ENCODE measurements at regions not wholly inside any gene's neighbourhood (a gene's known extent, or its start where the extent isn't known, plus 50 kb on each side); places are given as distances from the start of the nearest gene placed in this dataset.

DNA sequence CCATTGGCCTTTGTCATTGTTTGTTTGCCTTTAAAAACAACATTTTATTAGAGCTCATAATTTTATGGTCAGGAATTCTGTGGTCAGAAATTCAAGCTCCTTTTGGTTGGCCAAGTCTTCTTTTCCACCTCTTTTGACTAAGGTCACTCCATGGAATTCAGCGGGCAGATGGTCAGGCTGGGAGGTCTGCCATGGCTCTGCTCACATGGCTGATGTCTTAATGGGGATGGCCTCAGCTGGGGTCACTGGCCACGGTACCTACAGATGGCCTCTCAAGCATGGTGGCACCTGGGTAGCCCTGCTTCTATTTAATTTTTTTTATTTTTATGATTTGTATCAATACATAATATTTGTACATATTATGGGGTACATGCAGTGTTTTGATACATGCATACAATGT is 360.8 kb upstream of the MCTP2 start:
- Histone ChIP-seq H3K27me3 (ENCODE audit: insufficient read depth, low read length, poor library complexity, severe bottlenecking) (no peaks in the 10 kb centered on the region), H3K4me2 (ENCODE audit: low read depth, low read length, poor library complexity, severe bottlenecking) (no peak overlapping the region), H3K4me1 (ENCODE audit: insufficient read depth, low read length, poor library complexity, severe bottlenecking) (no peaks in the 10 kb centered on the region), H3K36me3 (ENCODE audit: insufficient read depth, low read length) (no peaks in the 10 kb centered on the region), H3F3A (ENCODE audit: low read depth) (no peaks in the 10 kb centered on the region), H2AFZ (ENCODE audit: low read length) (no peak overlapping the region), H3K79me2 (ENCODE audit: insufficient read depth, low read length) (no peaks in the 10 kb centered on the region), H3K9me2 (replicated peaks; ENCODE audit: low read depth, low read length) (no peaks in the 10 kb centered on the region), H3K9me3 (ENCODE audit: insufficient read depth, low read depth, low read length) (no peaks in the 10 kb centered on the region), H4K20me1 (ENCODE audit: insufficient read depth, low read length, poor library complexity, severe bottlenecking) (no peaks in the 10 kb centered on the region), H3K9ac (ENCODE audit: low read depth, low read length, poor library complexity, severe bottlenecking) (no peak overlapping the region), H3K4me3 (ENCODE audit: low read length, poor library complexity, severe bottlenecking) (no peak overlapping the region)
- TF ChIP-seq, protein P1, sequence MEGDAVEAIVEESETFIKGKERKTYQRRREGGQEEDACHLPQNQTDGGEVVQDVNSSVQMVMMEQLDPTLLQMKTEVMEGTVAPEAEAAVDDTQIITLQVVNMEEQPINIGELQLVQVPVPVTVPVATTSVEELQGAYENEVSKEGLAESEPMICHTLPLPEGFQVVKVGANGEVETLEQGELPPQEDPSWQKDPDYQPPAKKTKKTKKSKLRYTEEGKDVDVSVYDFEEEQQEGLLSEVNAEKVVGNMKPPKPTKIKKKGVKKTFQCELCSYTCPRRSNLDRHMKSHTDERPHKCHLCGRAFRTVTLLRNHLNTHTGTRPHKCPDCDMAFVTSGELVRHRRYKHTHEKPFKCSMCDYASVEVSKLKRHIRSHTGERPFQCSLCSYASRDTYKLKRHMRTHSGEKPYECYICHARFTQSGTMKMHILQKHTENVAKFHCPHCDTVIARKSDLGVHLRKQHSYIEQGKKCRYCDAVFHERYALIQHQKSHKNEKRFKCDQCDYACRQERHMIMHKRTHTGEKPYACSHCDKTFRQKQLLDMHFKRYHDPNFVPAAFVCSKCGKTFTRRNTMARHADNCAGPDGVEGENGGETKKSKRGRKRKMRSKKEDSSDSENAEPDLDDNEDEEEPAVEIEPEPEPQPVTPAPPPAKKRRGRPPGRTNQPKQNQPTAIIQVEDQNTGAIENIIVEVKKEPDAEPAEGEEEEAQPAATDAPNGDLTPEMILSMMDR (conservative IDR thresholded peaks at IDR 0.05; ENCODE audit: low read length), result no peak
- TF ChIP-seq EZH2phosphoT487 (IDR thresholded peaks at IDR 0.05; ENCODE audit: borderline replicate concordance), result no peak

DNA sequence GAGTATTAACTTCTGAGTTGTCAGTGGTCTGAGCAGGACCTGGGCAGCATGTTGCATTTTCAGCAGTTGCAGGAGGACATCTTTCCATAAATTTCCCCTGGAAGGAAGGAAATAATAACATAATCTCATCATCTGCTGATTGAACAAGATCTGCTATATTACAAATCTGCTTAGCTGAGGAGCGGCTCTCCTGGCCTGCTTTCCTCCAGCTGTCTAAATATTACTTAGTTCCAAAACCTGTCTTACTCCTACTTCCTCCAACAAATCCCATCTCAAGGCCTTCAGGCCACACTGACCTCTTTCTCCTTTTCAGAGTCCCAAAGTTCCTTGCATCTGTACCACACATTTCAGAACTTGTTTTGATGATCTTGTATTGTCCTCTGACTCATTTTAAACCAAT is 364.4 kb upstream of the MCTP2 start:
- Histone ChIP-seq H3K4me1 (ENCODE audit: insufficient read depth, low read length, poor library complexity, severe bottlenecking) (peaks cover 8% of the 10 kb centered on the region), H3K9me3 (ENCODE audit: insufficient read depth, low read depth, low read length) (no peaks in the 10 kb centered on the region), H3K9ac (ENCODE audit: low read depth, low read length, poor library complexity, severe bottlenecking) (no peak overlapping the region), H3F3A (ENCODE audit: low read depth) (no peaks in the 10 kb centered on the region), H3K36me3 (ENCODE audit: insufficient read depth, low read length) (no peaks in the 10 kb centered on the region), H2AFZ (ENCODE audit: low read length) (no peak overlapping the region), H4K20me1 (ENCODE audit: insufficient read depth, low read length, poor library complexity, severe bottlenecking) (no peaks in the 10 kb centered on the region), H3K9me2 (replicated peaks; ENCODE audit: low read depth, low read length) (no peaks in the 10 kb centered on the region), H3K4me2 (ENCODE audit: low read depth, low read length, poor library complexity, severe bottlenecking) (no peak overlapping the region), H3K27me3 (ENCODE audit: insufficient read depth, low read length, poor library complexity, severe bottlenecking) (no peaks in the 10 kb centered on the region), H3K4me3 (ENCODE audit: low read length, poor library complexity, severe bottlenecking) (no peak overlapping the region), H3K79me2 (ENCODE audit: insufficient read depth, low read length) (no peaks in the 10 kb centered on the region)
- TF ChIP-seq, protein P1 (conservative IDR thresholded peaks at IDR 0.05; ENCODE audit: low read length), result no peak
- no peak for TF ChIP-seq EZH2phosphoT487 (IDR thresholded peaks at IDR 0.05; ENCODE audit: borderline replicate concordance)

GRCh38 chr15:93866476-93866875 is 364.9 kb upstream of the MCTP2 start:
- Histone ChIP-seq H3K27me3 (ENCODE audit: insufficient read depth, low read length, poor library complexity, severe bottlenecking) (no peaks in the 10 kb centered on the region), H3F3A (ENCODE audit: low read depth) (no peaks in the 10 kb centered on the region), H3K4me1 (ENCODE audit: insufficient read depth, low read length, poor library complexity, severe bottlenecking) (peaks cover 13% of the 10 kb centered on the region), H3K9me2 (replicated peaks; ENCODE audit: low read depth, low read length) (no peaks in the 10 kb centered on the region), H3K9ac (ENCODE audit: low read depth, low read length, poor library complexity, severe bottlenecking) (no peak overlapping the region), H3K4me3 (ENCODE audit: low read length, poor library complexity, severe bottlenecking) (no peak overlapping the region), H3K4me2 (ENCODE audit: low read depth, low read length, poor library complexity, severe bottlenecking) (no peak overlapping the region), H4K20me1 (ENCODE audit: insufficient read depth, low read length, poor library complexity, severe bottlenecking) (no peaks in the 10 kb centered on the region), H3K36me3 (ENCODE audit: insufficient read depth, low read length) (no peaks in the 10 kb centered on the region), H3K79me2 (ENCODE audit: insufficient read depth, low read length) (no peaks in the 10 kb centered on the region), H3K9me3 (ENCODE audit: insufficient read depth, low read depth, low read length) (no peaks in the 10 kb centered on the region), H2AFZ (ENCODE audit: low read length) (no peak overlapping the region)
- TF ChIP-seq, protein P1 (conservative IDR thresholded peaks at IDR 0.05; ENCODE audit: low read length), result no peak
- no peak for TF ChIP-seq EZH2phosphoT487 (IDR thresholded peaks at IDR 0.05; ENCODE audit: borderline replicate concordance)

Measured in Loucy (cell line).